NCI-H460 (cell line): ENCODE measurements at regions not wholly inside any gene's neighbourhood (a gene's known extent, or its start where the extent isn't known, plus 50 kb on each side); places are given as distances from the start of the nearest gene placed in this dataset.
A peak's percentile ranks its signal among the peaks of the same experiment; 100 is the strongest.
"Not testable (repeated sequence)": the region's sequence is repeated elsewhere in the genome, so short reads cannot be mapped to it uniquely, and the experiment has no call there.

ENCODE experiments used
- DNase-seq: peaks from one replicate; pipeline ENCODE4 v3.0.0-alpha.2; 2016; ENCODE audit warnings: low read depth; ENCODE audit errors: extremely low read depth

DNA sequence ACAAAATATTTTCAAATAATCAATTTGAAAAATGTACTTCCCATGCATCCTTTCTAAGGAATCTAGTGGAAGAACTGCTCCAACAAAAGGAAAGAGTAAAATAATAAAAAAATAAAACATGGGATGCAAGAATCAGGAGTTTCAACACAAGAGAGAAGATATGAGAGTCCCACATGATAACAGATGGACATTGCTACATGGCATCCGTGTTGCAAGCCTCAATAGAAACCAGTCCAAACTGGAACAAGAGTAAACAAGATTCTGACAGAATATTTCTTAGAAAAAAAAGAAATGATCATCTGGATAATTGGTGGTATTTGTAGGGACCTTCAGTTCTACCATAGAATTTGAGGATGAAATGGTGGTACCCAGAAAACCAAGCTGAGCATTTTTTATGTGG is 186.8 kb downstream of the FRK start:
- DNase-seq: no peak

DNA sequence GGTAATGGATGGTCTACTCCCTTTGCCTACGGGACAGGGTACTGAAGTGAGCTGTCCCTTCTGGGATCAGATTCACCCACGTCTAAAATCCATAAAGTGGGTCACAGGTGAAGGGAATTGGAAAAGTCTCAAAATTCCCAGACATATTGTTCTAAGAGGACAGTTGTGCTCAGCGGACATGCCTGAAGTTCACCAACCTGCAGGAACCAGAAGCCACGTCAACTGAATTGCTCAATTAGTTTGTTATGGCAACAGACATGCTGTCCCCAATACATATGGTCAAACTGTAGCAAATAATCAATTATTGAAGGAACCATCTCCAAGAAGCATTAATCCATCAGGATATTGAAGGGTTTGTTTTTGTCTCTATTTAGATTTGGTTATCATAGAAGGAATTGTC is 190.2 kb downstream of the FRK start:
- no peak for DNase-seq

DNA sequence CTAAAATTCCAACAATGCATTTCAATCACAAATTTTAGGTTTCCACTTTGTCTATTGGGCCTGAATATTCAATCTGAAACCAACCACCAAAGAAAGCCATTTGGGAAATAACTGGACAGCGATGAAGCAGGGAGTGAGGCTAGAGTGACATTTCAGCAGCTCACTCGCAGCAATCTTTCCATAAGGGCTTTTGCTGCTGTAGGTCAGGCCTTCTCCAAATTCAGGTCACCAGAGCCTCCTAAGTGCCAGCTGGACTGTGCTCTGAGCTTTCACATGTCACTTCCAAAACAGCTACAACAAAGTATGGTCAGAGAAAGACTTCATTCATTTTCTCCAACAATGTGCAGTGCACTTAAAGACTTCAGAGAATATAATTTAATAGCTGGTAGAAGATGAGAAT is 194.8 kb downstream of the FRK start:
- no peak for DNase-seq

DNA sequence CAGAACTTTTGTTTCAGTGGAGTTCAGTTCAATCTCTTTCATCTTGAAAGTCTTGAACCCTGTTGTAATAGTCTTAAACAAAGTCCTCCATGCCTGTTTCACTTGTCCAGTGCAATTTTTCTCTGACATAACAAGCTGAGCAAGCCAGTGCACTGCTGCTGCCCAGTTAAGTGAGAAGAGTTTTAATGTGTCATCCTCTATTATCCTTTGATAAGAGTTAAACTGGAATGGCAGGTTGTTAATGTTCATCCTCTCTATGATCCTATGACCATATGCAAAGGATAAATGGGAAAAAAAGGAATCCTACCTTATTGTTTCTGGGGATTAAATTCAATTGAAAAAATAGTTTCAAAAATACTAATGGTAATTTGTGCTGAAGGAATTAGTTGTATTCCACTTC is 197.5 kb downstream of the FRK start:
- no peak for DNase-seq

DNA sequence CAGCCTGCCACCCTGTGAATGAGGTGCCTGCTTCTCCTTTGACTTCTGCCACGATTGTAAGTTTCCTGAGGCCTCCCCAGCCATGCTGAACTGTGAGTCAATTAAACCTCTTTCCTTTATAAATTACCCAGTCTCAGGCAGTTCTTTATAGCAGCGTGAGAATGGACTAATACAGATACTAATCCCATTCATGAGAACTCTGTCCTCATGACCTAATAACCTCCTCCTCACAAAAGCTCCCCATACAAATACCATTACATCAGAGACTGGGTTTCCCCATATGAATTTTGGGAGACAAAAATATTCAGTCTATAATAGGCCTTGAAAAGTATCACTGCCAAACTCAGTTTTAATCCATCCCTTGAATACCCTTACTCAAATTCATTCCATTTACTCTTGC is 199.0 kb downstream of the FRK start:
- not testable (repeated sequence) for DNase-seq

DNA sequence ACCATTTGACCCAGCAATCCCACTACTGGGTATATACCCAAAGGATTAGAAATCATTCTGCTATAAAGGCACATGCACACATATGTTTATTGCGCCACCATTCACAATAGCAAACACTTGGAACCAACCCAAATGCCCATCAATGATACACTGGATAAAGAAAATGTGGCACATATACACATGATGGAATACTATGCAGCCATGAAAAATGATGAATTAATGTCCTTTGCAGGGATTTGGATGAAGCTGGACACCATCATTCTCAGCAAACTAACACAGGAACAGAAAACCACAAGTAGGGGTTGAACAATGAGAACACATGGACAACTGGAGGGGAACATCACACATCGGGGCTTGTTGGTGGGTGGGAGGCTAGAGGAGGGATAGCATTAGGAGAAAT is 201.1 kb downstream of the FRK start:
- DNase-seq: not testable (repeated sequence)

DNA sequence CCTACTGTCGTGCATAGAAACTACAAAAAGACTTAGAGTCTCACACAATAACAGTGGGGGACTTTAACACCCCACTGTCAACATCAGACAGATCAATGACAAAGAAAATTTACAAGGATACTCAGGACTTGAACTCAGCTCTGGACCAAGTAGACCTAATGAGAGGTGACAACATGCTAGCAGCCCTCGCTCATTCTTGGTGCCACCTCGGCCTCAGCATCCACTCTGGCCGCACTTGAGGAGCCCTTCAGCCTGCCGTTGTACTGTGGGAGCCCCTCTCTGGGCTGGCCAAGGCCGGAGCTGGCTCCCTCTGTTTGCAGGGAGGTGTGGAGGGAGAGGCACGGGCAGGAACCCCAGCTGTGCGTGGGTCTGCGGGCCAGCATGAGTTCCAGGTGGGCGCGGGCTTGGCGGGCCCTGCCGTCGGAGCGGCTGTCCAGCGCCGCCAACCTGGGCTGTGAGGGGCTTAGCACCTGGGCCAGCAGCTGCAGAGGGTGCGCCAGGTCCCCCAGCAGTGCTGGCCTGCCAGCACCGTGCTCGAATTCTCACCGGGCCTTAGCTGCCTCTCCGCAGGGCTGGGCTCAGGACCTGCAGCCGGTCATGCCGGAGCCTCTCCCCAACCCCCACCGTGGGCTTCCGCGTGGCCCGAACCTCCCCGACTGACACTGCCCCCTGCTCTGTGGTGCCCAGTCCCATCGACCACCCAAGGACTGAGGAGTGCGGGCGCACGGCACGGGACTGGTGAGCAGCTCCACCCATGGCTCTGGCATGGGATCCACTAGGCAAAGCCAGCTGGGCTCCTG is 205.6 kb downstream of the FRK start:
- DNase-seq: no peak

DNA sequence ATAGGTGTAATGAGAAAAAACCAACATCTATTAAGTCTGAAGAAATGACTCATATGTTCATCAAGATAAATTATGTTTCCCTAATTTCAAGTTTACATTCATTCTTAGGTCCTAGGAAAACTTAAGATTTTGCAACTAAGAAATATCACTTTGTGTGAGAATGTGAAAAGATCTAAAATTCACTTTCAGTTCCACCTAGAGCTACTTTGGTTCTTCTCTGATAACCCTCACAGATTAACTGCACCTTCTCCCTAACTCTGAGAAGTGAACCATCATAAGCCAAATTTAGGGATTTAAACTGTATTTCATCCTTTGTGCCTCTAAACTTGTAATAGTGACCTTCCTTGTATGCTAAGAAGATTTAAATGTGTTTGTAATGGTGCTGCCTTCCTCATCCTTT is 213.0 kb downstream of the FRK start:
- DNase-seq: no peak

DNA sequence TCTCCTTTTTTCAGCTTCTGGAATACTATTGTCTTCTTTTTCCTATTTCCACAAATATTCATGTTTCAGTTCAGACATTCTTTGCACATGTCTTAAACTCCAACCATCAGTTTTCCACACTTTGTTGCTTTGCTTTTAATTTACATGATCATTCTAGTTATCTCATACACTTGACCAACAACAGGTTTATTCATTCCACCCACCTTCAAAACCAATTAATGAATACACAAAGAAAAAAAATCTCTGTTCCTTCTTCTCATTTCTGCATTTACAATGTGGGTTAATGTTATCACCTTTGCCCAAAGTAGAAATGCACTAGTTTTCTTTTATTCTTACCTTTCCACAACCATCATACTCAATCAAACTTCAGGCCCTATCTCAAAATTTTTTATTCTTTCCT is 216.7 kb downstream of the FRK start:
- DNase-seq: no peak

DNA sequence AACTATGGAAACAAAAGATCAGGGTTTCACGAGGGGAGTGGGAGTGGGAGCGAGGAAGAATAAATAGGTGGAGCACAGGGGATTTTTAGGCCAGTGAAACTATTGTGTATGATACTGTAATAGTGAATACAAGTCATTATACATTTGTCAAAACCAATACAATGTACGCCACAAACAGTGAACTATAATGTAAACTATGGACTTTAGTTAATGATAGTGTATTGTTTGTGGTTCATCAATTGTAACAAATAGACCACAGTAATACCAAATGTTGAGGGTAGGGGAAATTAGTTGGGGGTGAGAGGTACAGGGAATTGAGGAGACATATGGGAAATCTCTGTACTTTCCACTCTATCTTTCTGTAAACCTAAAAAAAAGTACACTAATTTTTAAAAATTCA is 218.4 kb downstream of the FRK start:
- no peak for DNase-seq

DNA sequence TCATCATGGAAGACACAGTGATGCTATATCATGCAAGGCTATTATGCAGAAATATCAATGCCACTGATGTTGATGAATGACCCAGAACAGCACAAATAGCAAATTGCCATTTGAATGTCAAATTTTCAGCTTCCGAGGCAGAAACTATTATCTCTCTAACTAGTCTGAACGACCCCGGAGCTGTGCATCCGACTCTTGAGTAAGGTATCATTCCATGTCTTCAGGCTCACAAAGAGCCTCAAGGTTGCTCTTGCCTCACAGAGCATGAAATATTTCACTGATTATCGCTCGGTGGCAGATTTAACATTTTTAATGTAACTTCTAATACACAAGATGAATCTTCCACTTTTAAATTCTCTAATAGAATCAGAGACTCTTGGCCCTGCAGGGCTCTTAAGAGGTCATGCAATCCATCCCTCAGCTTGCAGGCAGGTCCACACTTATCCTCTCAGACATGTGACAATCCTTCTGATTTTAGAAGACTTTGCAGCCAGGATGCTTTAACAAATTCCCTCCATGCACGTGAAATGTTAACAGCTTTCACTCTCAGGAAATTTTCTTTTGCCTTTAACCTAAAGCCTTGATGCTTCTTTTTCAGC is 221.0 kb downstream of the FRK start:
- no peak for DNase-seq

DNA sequence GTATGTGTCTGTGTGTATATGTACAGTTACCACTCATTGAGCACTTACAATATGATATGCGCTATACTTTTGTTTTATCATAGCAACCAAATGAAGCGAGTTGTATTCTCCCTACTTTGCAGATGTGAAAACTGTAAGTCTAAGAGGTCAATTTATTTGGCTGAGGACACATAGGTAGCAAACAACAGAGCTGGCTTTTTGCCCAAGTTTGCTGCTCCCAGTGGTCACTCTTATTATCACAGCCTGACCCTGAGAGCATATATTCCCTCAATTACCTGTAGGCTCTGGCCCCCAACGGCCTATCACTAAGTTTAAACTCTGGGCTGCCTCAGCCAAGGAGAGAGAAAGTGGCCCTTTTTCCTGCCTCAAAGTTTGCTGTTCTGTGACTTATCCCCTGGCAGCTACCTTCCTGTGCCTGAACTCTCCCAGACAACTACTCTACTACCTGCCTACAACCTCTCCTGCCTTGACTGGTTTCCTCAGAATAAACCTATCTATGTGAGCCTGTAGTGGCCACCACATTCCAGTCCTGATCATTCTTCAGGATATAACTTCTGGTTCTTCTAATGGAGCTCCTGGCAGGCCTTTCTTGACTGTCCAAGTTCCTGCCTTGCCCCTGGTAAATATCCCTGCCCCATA is 221.8 kb downstream of the FRK start:
- DNase-seq: peak; percentile 35

DNA sequence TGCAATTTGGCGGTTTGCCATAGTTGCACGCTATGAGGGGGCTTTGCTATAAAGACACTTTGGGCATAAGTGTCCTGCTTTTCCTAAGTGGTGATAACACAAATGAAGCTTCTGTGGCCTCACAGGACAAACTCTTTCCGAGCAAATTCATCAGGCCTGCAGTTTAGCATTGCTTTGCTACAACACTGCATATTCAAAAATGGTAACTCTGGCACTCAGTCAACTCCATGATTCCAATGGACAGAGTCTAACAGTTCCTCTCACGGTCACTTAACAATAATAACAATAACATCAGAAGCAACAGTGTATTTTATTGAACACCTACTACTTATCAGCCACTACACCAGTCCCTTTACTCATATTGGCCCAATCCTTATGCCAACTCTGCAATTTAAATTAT is 222.5 kb downstream of the FRK start:
- DNase-seq: no peak

DNA sequence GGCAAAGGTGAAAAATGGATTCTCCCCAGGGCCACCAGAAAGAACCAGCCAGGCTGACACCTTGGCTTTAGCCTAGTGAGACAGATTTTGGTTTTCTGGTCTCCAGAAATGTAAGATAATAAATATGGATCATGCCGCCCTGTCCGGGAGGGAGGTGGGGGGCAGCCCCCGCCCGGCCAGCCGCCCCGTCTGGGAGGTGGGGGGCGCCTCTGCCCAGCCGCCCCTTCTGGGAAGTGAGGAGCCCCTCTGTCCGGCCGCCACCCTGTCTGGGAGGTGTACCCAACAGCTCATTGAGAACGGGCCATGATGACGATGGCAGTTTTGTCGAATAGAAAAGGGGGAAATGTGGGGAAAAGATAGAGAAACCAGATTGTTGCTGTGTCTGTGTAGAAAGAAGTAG is 224.3 kb downstream of the FRK start:
- not testable (repeated sequence) for DNase-seq

DNA sequence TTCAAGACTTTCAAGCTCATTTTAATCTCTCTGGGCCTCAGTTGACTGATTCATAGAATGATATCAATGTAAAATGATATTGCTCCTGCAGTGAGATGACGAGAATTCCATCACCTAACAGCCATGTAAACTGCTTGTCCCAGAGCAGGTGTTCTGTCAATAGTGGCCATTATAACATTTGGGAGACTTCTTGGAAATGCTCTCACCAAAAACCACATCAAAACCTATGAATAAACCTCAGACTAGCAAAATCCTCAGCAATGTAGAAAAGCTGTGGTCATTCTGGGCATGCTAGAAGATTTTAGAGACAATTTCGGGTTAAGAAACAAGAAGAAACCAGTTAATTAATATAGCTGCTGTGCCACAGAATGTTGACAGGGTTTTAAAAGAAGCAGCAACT is 225.4 kb downstream of the FRK start:
- no peak for DNase-seq

DNA sequence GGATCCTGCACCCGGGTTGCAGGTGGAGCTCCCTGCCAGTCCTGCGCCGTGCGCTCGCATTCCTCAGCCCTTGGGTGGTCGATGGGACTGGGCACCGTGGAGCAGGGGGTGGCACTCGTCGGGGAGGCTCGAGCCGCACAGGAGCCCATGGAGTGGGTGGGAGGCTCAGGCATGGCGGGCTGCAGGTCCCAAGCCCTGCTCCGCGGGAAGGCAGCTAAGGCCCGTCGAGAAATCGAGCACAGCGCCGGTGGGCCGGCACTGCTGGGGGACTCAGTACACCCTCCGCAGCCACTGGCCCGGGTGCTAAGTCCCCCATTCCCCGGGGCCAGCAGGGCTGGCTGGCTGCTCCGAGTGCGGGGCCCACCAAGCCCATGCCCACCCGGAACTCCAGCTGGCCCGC is 226.1 kb downstream of the FRK start:
- DNase-seq: not testable (repeated sequence)

DNA sequence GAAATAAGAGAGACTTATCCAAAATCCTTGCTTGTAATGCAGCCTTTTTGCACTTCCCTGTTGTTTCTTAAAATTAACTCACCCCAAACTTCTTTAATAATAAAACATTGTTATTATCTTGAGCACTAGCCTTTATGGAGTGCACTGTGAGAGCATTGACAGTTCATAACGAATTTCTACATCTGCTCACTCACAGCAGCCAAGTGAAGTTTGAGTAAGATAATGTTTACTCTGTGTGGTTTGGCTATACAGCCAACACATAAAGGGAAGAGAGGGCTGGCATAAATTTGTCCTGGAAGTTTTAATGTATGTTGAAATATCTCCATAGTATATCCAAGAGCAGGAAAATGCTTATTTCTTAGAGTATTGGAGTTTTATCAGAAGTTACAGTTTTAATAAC is 227.9 kb downstream of the FRK start:
- no peak for DNase-seq

DNA sequence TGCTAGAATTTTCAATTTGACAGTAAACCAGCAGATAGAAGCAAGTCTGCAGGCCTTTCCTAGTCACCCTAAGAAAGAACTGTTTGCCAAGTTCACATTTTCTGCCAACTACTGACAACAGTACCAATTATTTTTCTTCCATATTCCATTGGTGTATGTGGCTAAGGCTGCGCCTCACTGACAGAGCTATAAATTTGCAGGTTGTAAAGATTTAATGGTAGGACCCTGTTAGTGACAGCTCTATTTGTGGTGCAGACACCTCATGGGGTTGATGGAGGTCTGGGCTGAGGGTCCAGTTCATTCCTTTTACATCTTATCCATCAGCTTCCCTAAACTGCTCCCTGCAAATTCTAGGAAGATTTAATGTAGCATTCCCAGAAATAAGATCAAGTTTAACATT is 228.5 kb downstream of the FRK start:
- no peak for DNase-seq

DNA sequence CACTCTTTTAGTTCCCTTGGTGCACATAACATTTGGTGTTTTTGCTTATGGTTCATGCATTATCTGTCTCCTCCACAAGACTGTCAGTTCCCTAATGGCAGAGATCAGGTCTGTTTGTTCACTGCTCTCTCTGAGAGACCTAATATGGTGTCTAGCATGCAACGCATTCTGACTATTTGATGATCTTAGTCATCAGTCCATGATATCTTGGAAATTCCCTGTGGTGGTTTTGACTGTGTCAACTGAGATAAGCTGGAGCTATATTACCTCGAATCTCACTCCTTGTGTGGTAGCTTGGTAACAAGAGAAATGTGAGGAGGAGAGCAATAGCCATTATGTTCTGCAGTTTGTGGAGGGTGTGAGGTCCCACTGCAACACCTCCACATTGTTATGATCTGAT is 229.8 kb downstream of the FRK start:
- no peak for DNase-seq

DNA sequence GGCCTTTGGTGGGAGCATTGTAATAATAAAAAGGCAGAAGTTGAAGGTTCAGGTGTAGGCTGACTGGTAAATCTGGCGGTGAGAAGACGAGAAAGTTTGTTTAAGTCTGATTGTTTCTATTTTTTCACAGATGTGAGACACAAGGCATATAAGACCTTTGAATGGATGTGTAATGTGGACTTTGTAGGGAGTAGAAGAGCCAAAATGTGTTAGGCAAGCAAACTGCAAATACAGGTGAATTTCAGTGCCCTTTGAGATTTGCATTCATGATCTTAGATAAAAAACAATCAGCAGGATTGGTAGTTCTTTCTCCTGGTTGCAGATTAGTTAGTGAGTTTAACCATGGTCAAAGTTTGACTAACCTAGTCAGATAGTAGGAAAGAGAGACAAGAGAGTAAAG is 238.9 kb downstream of the FRK start:
- no peak for DNase-seq

DNA sequence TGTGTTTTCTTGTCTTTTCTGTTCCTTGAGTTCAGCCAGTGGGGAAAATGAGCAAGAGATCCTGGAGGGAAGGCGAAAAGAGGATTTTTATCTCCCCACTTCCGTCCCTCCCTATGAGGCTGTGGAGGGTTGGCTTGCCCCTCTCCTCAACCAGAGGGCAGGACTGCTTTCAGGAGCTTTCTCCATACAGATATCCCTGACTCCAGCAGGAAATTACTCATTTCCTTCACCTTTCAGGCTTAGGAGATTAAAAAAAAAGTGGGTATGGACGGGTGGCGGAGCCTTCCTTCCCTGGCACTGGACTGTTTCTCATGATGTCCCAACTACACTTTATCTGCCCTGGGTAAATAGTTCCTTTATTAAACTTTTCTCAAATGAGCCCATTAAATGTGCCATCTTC is 241.2 kb downstream of the FRK start:
- DNase-seq: no peak

DNA sequence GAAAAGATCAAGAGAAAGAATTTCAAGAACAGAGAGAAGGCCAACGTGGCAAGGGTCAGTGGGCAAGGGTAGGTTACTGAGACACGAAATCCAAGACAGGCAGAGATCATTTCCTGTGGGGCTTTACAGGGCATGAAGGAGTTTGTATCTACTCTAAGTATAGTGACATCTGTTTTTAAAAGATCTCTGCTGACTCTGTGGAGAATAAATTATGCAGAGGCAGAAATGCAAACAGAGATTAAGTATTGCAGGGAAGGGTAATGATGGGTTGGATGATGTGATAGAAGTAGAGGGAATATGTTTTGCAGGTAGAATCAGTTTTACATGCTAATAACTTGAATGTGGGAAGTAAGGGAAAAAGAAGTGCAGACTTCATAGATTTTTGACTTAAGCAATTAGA is 243.5 kb downstream of the FRK start:
- no peak for DNase-seq
